ENCODE measurements at regions not wholly inside any gene's neighbourhood (a gene's known extent, or its start where the extent isn't known, plus 50 kb on each side); places are given as distances from the start of the nearest gene placed in this dataset.
"Not testable (repeated sequence)": the region's sequence is repeated elsewhere in the genome, so short reads cannot be mapped to it uniquely, and the experiment has no call there.

GRCh38 chr11:37264783-37265182 lies 666.7 kb upstream of the RAG2 start:
- Histone ChIP-seq H3K4me2 (ENCODE audit: low read length) (no peak overlapping the region), H3K79me2 (replicated peaks; ENCODE audit: insufficient read depth, low read length) (no peaks in the 10 kb centered on the region), H3K36me3 (ENCODE audit: insufficient read depth, low read length) (no peaks in the 10 kb centered on the region), H4K20me1 (ENCODE audit: insufficient read depth) (no peaks in the 10 kb centered on the region), H3K9me3 (ENCODE audit: low read length) (no peaks in the 10 kb centered on the region), H2AFZ (ENCODE audit: low read depth, low read length) (no peak overlapping the region), H3K4me3 (ENCODE audit: low read length) (no peak overlapping the region), H3K9ac (ENCODE audit: low read length) (no peak overlapping the region), H3K27me3 (ENCODE audit: insufficient read depth, low read depth, low read length) (no peaks in the 10 kb centered on the region), H3F3A (ENCODE audit: insufficient read depth, low read length, poor library complexity, severe bottlenecking) (no peaks in the 10 kb centered on the region), H3K27ac (ENCODE audit: low read length) (no peak overlapping the region), H3K9me2 (ENCODE audit: insufficient read depth, low read length) (no peaks in the 10 kb centered on the region)
- TF ChIP-seq MXI1 (conservative IDR thresholded peaks at IDR 0.05; ENCODE audit: poor library complexity, severe bottlenecking) = no peak
- no peak for TF ChIP-seq CTCF (IDR thresholded peaks at IDR 0.05; ENCODE audit: poor library complexity, severe bottlenecking)
- TF ChIP-seq EZH2 (IDR thresholded peaks at IDR 0.05; ENCODE audit: borderline replicate concordance, insufficient read depth, low read length, poor library complexity, severe bottlenecking) = no peak

- Histone ChIP-seq H3K4me3 (ENCODE audit: low read length) (no peak overlapping the region), H3K9me3 (ENCODE audit: low read length) (no peaks in the 10 kb centered on the region), H3K9ac (ENCODE audit: low read length) (no peak overlapping the region), H3K36me3 (ENCODE audit: insufficient read depth, low read length) (no peaks in the 10 kb centered on the region), H3K79me2 (replicated peaks; ENCODE audit: insufficient read depth, low read length) (no peaks in the 10 kb centered on the region), H2AFZ (ENCODE audit: low read depth, low read length) (no peak overlapping the region), H3F3A (ENCODE audit: insufficient read depth, low read length, poor library complexity, severe bottlenecking) (no peaks in the 10 kb centered on the region), H4K20me1 (ENCODE audit: insufficient read depth) (no peaks in the 10 kb centered on the region), H3K4me2 (ENCODE audit: low read length) (no peak overlapping the region), H3K27me3 (ENCODE audit: insufficient read depth, low read depth, low read length) (no peaks in the 10 kb centered on the region), H3K9me2 (ENCODE audit: insufficient read depth, low read length) (no peaks in the 10 kb centered on the region), H3K27ac (ENCODE audit: low read length) (no peak overlapping the region)
- no peak for TF ChIP-seq REST (IDR thresholded peaks at IDR 0.05; ENCODE audit: borderline replicate concordance)
- no peak for TF ChIP-seq EZH2 (IDR thresholded peaks at IDR 0.05; ENCODE audit: borderline replicate concordance, insufficient read depth, low read length, poor library complexity, severe bottlenecking)
- TF ChIP-seq CTCF (IDR thresholded peaks at IDR 0.05; ENCODE audit: poor library complexity, severe bottlenecking) = no peak
- TF ChIP-seq POLR2AphosphoS5 (IDR thresholded peaks at IDR 0.05) = no peak
- no peak for TF ChIP-seq MXI1 (conservative IDR thresholded peaks at IDR 0.05; ENCODE audit: poor library complexity, severe bottlenecking)
- no peak for TF ChIP-seq EP300 (conservative IDR thresholded peaks at IDR 0.05; ENCODE audit: poor library complexity, severe bottlenecking)
- no peak for TF ChIP-seq SMC3 (conservative IDR thresholded peaks at IDR 0.05; ENCODE audit: poor library complexity)
- TF ChIP-seq RAD21 (conservative IDR thresholded peaks at IDR 0.05) = no peak
- no peak for TF ChIP-seq TAF1 (IDR thresholded peaks at IDR 0.05; ENCODE audit: low read depth)
Observed at GRCh38 chr11:37264060-37264459, 666.0 kb upstream of the RAG2 start.

GRCh38 chr11:37263467-37263866 lies 665.4 kb upstream of the RAG2 start:
- H3K9me2 ChIP-seq (ENCODE audit: insufficient read depth, low read length); H2AFZ ChIP-seq (ENCODE audit: low read depth, low read length); H3K9me3 ChIP-seq (ENCODE audit: low read length); H3K4me3 ChIP-seq (ENCODE audit: low read length); H3K9ac ChIP-seq (ENCODE audit: low read length); H3K27me3 ChIP-seq (ENCODE audit: insufficient read depth, low read depth, low read length); H4K20me1 ChIP-seq (ENCODE audit: insufficient read depth); H3K4me2 ChIP-seq (ENCODE audit: low read length); H3K79me2 ChIP-seq (replicated peaks; ENCODE audit: insufficient read depth, low read length); H3F3A ChIP-seq (ENCODE audit: insufficient read depth, low read length, poor library complexity, severe bottlenecking); H3K27ac ChIP-seq (ENCODE audit: low read length); H3K36me3 ChIP-seq (ENCODE audit: insufficient read depth, low read length): not testable (repeated sequence)
